ENCODE measurements at regions not wholly inside any gene's neighbourhood (a gene's known extent, or its start where the extent isn't known, plus 50 kb on each side); places are given as distances from the start of the nearest gene placed in this dataset.

DNA sequence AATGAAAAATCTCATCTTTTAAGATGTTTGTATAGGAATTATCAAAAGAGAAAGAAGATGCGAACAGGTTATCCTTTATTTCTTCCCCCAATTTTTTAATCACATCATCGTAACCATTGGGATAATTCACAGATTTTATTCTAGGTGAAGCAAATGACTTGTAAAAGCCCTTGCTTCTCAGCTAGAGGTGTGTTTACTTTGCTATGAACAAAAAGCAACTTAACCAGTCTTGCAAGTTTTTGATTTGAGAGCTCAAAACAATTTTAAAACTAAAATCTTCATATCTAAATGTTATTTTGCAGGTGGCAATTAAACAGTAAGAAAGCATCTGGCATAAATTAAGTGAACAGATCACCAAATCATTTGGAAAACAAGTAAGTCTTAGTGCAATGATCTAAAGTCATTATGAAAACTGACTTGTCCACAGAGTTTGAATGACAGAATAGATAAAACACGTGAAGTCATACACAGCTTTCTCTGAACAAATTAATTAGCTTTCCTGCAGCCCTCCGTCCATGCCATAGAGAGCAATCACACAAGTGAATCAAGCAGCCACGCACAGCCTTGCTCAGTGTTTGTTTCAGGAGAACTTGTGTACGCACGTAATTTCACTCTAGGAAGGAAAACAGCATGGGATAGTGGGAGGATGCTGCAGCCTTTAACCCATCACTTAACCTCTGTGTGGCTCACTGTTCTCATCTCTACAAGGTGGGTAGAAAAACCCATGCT lies 85.0 kb upstream of the ZNF800 start:
- BruUV-seq (replicated peaks), result no TSS peak

DNA sequence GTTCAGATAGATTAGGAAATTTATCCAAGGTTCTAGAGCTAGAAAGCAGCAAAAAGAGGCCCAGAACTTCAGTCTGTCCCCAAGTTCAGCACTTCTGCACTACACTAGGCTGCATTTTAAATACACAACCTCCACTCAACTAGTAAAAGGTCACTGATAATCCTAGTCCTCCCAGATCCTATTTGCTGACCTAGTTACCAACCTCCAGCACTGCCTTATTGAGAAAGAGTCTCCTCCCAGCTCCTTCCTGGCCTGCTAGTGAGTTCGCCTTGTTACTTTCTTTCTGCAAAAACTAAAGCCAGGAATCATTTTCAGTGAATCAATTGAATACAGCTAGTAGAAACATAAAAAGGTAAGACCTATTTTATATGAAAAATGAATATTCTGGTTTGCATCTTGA lies 84.1 kb upstream of the ZNF800 start:
- Histone ChIP-seq H2AFZ (ENCODE audit: low read length) (no peak overlapping the region), H3K4me2 (ENCODE audit: low read length) (no peak overlapping the region), H3K9me2 (ENCODE audit: insufficient read depth, low read length) (no peaks in the 10 kb centered on the region), H3K27ac (ENCODE audit: low read depth, low read length, poor library complexity, severe bottlenecking) (no peak overlapping the region), H3K79me2 (ENCODE audit: insufficient read depth, low read depth, low read length) (no peaks in the 10 kb centered on the region), H3K4me3 (ENCODE audit: low read depth, low read length, poor library complexity, severe bottlenecking) (no peak overlapping the region), H3K9me3 (ENCODE audit: low read length) (no peaks in the 10 kb centered on the region), H3K36me3 (ENCODE audit: insufficient read depth, low read length) (no peaks in the 10 kb centered on the region), H3K4me1 (ENCODE audit: insufficient read depth, low read length, poor library complexity, severe bottlenecking) (no peaks in the 10 kb centered on the region), H4K20me1 (ENCODE audit: insufficient read depth, low read length) (no peaks in the 10 kb centered on the region; the same call in 1 of the 2 replicates)
- no peak for DNase-seq (ENCODE audit: low spot score)
- BruUV-seq (replicated peaks), result no TSS peak
- intact Hi-C loops (cut with micrococcal nuclease; ENCODE audit: unreplicated experiment), result no loop called here
- ChIA-PET CTCF (ENCODE audit: unreplicated experiment) (no interaction called here), POLR2A (no interaction called here)
- no peak for TF ChIP-seq EZH2phosphoT487 (IDR thresholded peaks at IDR 0.05; ENCODE audit: borderline replicate concordance, low read depth, low read length)
- TF ChIP-seq, protein P1, sequence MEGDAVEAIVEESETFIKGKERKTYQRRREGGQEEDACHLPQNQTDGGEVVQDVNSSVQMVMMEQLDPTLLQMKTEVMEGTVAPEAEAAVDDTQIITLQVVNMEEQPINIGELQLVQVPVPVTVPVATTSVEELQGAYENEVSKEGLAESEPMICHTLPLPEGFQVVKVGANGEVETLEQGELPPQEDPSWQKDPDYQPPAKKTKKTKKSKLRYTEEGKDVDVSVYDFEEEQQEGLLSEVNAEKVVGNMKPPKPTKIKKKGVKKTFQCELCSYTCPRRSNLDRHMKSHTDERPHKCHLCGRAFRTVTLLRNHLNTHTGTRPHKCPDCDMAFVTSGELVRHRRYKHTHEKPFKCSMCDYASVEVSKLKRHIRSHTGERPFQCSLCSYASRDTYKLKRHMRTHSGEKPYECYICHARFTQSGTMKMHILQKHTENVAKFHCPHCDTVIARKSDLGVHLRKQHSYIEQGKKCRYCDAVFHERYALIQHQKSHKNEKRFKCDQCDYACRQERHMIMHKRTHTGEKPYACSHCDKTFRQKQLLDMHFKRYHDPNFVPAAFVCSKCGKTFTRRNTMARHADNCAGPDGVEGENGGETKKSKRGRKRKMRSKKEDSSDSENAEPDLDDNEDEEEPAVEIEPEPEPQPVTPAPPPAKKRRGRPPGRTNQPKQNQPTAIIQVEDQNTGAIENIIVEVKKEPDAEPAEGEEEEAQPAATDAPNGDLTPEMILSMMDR (conservative IDR thresholded peaks at IDR 0.05; ENCODE audit: low read length), result no peak

More for the DNA sequence above, 85.0 kb upstream of the ZNF800 start:
- no peak overlapping the region for H3K27ac ChIP-seq (ENCODE audit: low read depth, low read length, poor library complexity, severe bottlenecking)
- H4K20me1 ChIP-seq (ENCODE audit: insufficient read depth, low read length), result no peaks in the 10 kb centered on the region; the same call in 1 of the 2 replicates
- no peaks in the 10 kb centered on the region for H3K79me2 ChIP-seq (ENCODE audit: insufficient read depth, low read depth, low read length)
- TF ChIP-seq EZH2phosphoT487 (IDR thresholded peaks at IDR 0.05; ENCODE audit: borderline replicate concordance, low read depth, low read length), result no peak
- TF ChIP-seq, protein P1 (conservative IDR thresholded peaks at IDR 0.05; ENCODE audit: low read length), result no peak
- no peak for DNase-seq (ENCODE audit: low spot score)
- no peaks in the 10 kb centered on the region for H3K9me3 ChIP-seq (ENCODE audit: low read length)
- POLR2A ChIA-PET, result interaction anchor here (1.3 kb wide), 1 partner anchor 658 kb away, joined by 3 read pairs; no protein-coding TSS in a partner anchor
- no peaks in the 10 kb centered on the region for H3K36me3 ChIP-seq (ENCODE audit: insufficient read depth, low read length)
- CTCF ChIA-PET (ENCODE audit: unreplicated experiment), result no interaction called here
- intact Hi-C loops (cut with micrococcal nuclease; ENCODE audit: unreplicated experiment), result no loop called here
- no peaks in the 10 kb centered on the region for H3K9me2 ChIP-seq (ENCODE audit: insufficient read depth, low read length)
- no peak overlapping the region for H2AFZ ChIP-seq (ENCODE audit: low read length)
- no peak overlapping the region for H3K4me2 ChIP-seq (ENCODE audit: low read length)
- H3K4me3 ChIP-seq (ENCODE audit: low read depth, low read length, poor library complexity, severe bottlenecking), result no peak overlapping the region
- H3K4me1 ChIP-seq (ENCODE audit: insufficient read depth, low read length, poor library complexity, severe bottlenecking), result no peaks in the 10 kb centered on the region

DNA sequence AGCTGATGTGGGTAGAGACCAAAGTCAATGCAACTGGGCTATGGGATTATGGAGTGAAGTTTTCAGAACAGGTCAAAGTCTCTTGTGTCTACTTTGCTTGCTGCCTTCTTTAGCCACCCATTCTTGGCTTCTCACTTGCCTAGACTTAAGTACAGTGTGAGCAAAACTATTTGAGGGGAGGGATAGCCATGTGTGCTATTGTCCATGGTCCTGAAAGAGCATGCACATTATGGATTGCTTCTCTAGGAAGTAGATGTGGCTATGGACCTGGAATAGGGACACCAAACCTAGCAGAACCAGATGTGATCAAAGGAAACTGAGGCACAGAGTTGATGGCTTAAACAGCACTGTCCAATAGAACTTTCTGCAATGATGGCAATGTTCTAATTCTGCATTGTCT lies 81.9 kb upstream of the ZNF800 start:
- H3K4me2 ChIP-seq (ENCODE audit: low read length), result no peak overlapping the region
- H3K27ac ChIP-seq (ENCODE audit: low read depth, low read length, poor library complexity, severe bottlenecking), result no peak overlapping the region
- no peaks in the 10 kb centered on the region for H3K4me1 ChIP-seq (ENCODE audit: insufficient read depth, low read length, poor library complexity, severe bottlenecking)
- H3K79me2 ChIP-seq (ENCODE audit: insufficient read depth, low read depth, low read length), result no peaks in the 10 kb centered on the region
- no peaks in the 10 kb centered on the region for H3K9me3 ChIP-seq (ENCODE audit: low read length)
- no peak for DNase-seq (ENCODE audit: low spot score)
- no peaks in the 10 kb centered on the region for H3K36me3 ChIP-seq (ENCODE audit: insufficient read depth, low read length)
- BruUV-seq (replicated peaks), result no TSS peak
- intact Hi-C loops (cut with micrococcal nuclease; ENCODE audit: unreplicated experiment), result no loop called here
- ChIA-PET POLR2A (no interaction called here), CTCF (ENCODE audit: unreplicated experiment) (no interaction called here)
- H4K20me1 ChIP-seq (ENCODE audit: insufficient read depth, low read length), result no peaks in the 10 kb centered on the region; the same call in 1 of the 2 replicates
- no peak overlapping the region for H2AFZ ChIP-seq (ENCODE audit: low read length)
- H3K9me2 ChIP-seq (ENCODE audit: insufficient read depth, low read length), result no peaks in the 10 kb centered on the region
- H3K4me3 ChIP-seq (ENCODE audit: low read depth, low read length, poor library complexity, severe bottlenecking), result no peak overlapping the region
- TF ChIP-seq EZH2phosphoT487 (IDR thresholded peaks at IDR 0.05; ENCODE audit: borderline replicate concordance, low read depth, low read length), result no peak
- TF ChIP-seq, protein P1 (conservative IDR thresholded peaks at IDR 0.05; ENCODE audit: low read length), result no peak
